Retina (tissue), 1 donor: ENCODE measurements at regions not wholly inside any gene's neighbourhood (a gene's known extent, or its start where the extent isn't known, plus 50 kb on each side); places are given as distances from the start of the nearest gene placed in this dataset.

ENCODE experiments used
- DNase-seq: peaks from one replicate; pipeline ENCODE4 v3.0.0-alpha.2; 2016

DNA sequence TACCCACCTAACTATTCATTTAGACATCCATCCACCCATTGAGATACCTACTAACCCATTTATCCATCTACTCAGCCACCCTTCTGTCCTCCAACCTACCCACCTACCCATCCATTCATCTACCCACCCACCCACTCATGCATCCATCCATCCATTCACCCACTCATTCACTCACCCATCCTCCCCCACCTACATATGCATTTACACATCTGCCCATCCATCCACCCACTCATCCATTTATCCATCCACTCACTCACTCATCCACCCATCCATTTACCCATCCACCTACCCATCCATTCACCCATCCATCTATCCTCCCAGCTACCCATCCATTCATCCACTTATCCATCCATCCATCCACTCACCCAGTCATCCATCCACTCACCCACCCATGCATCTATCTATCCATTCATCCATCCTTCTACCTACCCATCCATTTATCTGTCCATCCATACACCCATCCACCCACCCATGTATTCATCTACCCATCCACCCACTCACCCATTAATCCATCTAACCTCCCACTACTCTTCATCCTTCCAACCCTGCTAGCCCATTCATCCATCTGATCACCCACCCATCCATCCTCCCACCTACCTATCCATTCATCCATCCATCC lies 378.7 kb downstream of the CTTN start:
- no peak for DNase-seq

DNA sequence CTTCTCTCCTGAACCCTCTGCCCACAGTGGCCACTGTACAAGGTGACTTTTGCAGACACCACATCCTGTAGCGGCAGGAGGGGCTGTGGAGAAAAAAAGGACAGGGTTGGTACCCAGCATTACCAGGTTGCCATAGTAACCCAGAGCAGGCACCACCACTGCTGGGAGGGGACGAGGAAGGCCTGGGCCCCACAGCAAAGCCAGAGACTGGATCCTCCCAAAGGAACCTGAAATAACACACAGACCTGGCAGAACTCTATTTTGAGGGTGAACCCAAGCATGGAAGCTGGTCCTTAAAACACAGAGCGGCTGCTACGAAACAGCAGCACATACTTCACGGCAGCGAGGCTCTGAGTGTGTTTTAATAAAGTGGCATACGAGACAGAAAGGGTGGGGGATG lies 380.6 kb downstream of the CTTN start:
- peak; percentile 37 for DNase-seq

DNA sequence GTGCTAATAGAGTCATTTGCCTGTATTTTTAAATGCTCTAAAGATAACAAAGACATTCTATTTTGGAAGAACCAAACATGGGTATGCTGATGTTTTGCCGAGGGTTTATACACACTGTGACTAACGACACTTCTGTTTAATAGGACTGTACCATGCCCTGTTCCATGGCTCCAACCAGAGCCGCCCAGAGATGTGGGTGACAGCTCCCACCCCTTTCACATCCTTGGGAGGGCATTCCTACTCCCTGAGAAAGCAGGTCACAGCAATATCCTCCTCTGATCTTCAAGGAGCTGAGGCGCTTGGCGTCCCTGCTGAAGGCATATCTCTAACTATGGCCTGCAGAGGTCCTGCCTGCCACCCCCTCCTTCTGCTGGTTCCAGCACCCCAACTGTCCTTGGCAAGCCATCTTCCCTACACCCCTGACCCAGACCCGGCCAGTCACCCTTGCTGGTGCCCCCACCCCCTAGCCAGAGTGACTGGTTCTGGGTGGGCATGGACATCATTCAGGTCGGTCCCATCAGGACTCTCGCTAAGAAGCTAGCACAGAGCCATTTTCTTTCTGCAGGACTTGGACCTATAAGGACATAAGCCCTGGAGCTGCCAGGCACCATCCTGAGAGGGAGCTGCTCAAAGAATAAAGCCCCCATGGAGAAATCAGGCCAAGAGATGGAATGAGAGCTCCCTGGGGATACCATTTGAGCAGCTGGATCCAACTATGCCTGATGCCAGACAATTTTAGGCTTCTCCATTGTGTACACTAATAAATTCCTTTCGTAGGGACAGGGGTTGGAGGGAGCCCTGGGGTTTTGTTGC lies 381.3 kb downstream of the CTTN start:
- no peak for DNase-seq

DNA sequence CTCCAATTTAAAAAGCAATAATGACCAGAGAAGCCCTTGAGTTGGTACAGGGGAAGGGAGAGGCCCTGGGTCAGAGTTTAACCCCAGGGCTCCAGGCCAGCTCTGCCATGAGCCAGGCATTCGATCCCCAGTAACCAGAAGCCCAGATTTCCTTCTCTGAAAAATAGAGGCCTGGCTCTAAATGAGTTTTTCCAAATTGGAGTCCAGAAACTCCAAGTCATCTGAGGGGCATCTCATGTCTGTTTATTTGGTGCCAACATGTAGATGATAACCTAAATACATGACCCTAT lies 381.9 kb downstream of the CTTN start:
- no peak for DNase-seq

DNA sequence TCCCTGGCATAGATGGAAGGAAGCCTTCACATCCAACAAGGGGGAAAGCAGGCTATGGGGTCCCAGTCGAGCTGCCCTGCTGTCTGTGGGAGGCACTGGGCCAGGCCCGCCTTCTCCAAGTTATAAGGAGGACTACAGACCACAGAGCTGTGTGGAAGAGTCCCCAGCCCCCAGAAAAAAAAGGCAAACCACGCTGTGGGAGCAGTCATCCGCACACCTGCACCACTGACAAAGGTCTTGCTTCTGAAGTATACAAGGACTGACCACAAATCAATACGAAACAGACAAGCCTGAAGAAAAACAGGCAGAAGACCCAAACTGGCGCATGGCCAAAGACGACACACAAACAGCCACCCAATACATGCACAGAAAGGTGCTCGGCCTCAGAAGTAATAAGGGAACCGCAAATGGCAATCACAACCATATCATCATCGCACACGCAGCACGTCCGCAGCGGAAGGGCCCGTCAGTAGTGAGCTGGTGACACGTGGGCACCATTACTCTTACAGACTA lies 384.1 kb downstream of the CTTN start:
- no peak for DNase-seq

DNA sequence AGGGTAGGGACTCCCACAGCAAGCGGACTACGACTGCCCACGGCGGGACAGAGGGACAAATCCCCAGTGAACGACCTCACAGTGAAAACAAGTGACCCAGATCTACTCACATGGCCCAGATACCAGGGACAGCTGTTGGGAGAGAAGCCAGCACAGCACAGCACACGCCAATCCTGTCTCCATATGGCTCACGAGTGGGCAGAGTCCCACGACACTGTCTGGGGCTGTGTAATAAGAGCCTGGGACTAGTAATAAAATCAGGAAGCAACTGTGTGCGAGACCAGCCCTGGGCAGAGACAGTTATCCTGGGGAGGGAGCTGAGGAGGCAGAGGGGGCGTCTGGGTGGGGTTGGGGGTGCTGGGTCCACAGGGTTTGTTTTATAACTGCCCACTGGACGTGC lies 385.0 kb downstream of the CTTN start:
- DNase-seq, result peak; percentile 37

DNA sequence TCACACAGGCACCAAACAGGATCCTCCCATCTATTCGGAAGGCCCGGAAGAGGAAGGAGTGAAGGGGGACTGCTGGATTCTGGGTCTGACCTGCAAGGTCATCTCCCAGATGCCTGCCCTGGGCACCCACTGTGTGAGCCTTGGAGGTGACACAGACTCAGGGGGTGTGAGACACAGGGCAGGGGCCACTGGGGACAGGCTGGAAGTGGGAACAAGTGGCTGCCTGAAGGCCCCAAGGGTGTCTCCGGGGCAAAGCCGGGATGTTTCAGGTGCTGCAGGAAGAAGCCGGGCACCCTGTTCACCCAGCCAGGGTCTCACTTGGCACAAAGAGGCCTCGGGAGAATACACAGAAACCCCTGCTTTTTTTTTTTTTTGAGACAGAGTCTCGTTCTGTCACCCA lies 385.5 kb downstream of the CTTN start:
- DNase-seq, result no peak

DNA sequence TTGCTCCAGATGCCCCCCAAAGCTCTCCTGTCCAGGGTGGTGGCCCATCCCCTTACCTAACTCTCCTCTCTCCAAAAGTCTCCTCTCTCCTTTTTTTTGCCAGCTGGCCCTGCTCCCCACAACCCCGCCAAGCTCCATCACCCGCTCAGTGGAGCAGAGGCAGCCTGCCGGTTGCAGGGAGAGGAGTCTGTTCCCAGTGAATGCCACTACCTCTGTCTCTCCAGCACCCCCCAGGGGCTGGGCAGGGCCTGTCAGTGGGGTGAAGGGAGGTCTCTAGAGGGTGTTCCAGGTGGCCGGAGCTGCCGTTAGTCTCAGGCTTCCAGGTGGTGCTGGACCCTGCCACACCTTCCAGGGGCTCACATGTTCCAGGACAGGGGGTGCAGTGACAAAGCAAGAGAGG lies 387.0 kb downstream of the CTTN start:
- no peak for DNase-seq

DNA sequence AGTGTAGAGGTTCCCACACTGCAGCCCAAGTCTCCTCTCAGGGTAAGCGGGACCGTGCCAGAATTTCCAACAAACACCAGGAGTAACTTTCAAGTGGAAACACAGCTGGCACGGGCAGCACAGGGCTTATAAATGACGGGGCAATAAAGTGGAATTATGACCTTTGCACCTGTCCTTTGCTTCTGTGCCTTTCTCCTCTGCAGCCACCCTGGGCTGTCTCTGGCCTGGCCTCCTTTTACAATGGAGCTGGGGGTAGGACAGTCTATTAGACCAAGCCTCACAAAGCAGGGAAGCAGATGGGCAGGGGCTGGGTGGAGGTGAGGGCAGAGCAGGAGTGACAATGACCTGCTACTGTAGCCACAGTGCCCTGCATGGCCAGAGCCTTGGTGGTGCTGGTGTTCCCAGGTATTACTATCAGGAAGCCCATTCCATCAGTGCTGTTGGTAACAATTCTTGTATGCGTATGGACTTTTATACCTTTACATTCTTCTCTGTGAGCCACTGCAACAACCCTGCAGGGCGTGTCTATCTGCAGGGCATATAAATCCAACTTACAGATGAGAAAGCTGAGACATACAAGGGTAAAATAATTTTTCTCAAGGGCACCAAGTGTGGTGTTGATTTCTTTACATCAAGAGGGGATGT lies 387.8 kb downstream of the CTTN start:
- DNase-seq, result no peak

DNA sequence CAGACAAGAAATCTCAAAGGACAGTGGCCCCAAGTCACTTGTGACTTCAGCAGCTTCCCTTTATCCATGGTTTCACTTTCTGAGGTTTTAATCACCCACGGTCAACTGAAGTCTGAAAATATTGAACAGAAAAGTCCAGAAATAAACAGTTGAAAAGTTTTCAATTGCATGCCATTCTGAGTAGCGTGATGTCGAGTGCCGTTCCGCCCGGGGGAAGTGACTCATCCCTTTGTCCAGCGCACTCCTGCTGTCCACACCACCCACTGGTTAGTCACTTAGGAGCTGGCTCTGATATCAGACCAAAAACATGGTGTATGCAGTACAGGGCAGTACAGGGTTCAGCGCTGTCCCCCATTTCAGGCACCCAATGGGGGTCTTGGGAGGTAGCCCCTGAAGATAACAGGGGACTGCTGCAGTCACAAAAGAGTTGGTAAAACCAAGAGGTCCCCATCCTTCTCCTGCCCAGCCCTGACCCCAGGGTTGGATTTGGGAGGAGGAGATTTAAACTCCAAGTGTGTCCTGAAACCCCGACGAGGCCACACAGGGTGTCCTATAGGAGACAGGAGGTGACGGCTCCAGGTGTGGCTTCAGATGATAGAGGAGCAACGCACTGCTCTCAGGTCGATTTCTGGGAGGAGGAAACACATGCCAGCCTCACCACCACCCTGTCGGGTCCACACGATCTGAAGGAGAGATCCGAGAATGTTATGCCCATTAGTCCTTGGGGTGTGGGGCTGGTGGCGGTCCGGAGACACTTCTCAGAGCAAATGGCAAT lies 390.1 kb downstream of the CTTN start:
- DNase-seq, result no peak

DNA sequence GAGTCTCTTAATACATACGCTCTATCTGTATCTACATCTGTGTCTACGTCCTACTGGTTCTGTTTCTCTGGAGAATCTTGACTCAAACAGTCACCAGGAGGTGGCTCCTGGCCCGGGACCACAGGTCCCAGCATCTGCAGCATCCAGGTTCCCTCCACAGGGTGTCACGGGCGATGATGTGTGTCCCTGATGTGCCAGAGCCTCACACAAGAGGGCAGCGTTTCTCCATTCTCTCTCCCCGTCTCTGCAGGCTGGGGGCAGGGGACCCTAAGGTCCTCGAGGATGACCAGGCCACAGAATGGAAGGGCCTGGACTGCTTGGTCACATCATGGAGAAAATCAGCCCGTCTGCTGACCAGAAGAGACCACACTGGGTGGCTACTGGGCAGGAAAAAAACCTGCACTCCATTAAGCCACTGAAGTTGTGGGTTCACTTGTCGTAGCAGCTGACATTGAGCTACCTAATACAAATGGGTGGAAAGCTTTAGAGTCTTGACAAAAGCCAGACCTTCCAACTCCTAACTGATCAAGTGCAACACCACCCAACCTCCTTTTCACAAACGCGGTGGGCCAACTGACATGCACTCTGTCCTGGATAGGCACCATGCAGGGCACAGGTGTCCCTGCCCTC lies 392.5 kb downstream of the CTTN start:
- no peak for DNase-seq

DNA sequence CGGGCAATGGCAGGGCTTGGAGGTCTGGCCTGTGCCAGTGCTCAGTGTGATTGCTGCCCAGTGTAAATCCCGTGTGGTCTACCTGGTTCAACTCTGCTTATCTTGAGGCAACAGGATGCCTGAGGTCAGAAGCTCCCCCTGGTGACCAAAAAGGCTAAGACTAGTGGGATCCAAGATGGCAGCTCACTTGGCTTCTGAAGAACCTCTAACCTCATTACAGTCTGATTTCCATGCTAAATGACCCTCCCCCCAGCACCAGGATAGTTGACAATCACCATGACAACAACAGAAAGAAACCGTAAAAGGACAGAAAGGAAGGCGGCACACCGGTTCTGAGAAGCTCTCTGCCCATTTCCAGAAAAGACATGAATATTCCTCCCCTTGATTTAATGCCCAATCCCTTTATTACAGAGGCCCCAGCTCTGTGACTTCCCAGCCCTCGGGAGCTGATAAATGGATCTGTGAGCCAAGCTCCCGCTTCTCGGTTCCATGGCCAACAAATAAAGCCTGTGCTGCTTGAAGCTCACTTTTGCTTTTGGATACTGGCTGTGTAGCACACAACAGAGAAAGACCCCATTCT lies 398.4 kb downstream of the CTTN start:
- DNase-seq, result no peak

DNA sequence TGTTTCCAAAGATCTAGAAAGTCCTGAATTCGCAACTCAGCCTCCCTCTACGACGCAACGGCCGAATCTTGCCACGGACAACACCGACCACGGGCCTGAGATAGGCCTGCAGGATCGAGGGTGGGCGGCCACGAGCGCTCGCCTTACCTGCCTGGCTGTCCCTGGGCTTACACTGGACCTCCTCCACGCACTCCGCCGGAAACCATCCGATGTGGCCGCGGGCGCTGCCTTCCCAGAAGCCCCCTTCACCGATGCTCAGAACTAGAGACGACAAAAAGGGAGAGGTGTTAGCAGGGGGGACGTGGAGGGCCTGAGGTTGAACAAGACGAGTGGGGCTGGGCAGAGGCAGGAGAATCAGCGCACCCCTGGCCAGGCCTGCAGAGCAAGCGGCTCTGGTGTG lies 400.0 kb downstream of the CTTN start:
- no peak for DNase-seq

DNA sequence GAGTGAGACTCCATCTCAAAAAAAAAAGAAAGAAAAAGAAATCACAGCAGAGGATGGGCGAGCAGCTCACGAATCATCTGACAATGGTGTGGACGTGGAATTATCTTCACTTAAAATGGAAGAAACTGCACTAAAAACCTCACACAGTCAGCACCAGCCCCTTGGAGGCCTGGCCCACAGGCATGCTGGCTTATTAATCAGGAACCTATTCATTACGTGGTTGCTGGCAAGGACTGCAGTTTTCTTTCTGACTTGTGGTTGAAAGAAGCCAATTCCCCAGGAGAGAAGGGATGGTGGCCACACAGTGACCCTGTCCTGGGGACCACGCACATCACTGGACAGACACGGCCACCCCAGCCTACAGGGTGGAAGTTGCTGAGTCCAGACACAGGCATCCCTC lies 401.1 kb downstream of the CTTN start:
- no peak for DNase-seq

DNA sequence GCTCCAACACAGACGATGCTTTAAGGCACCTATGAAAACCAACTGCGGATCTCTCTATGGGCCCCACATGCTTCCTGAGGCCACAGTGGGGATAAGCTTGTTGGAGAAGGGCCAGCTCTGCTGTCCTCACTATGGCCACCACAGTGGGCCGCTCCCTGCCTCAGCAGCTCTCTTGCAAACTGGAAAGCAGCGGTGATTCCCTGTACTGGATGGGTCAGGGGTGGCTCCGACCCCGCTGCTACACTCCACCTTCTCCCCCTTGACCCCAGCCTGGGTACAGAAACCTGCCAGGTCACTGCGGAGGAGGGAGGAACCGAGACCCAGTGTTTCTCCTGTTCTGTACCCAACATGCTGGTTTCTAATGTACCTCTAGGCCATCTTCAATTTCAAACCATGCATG lies 403.9 kb downstream of the CTTN start:
- DNase-seq, result no peak

DNA sequence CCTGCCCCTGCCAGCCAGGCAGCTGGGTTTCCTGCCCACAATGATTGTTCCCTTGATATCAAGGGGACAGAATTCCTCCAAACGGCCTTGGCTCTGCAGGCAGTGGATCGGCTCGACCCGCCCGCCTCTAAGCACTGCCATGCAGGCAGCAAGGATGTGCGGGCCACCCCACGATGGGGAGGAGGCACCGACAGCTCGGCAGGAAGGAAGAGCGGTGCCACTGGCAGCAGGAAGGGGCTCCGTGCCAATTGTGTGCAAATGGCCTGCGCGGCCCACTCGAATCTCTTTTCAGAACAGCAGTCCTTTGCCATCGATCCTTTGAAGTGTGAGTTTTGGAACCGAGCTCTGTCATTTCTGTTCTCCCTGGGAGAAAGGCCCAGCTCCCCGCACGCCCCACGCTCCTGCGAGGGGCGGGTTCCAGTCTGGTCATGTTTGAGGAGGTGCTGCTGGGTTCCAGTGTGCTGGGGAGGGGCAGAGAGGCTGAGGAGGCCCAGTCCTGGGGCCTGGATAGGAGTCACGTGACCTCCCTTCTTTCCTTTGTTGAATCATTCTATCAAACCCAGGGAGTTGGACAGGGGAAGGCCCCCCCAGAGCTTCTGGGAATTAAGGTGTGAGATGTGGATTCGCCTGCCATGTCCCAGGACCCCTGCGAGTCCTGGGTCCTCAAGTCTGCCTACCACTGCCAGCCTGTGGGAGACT lies 406.0 kb downstream of the CTTN start:
- no peak for DNase-seq

DNA sequence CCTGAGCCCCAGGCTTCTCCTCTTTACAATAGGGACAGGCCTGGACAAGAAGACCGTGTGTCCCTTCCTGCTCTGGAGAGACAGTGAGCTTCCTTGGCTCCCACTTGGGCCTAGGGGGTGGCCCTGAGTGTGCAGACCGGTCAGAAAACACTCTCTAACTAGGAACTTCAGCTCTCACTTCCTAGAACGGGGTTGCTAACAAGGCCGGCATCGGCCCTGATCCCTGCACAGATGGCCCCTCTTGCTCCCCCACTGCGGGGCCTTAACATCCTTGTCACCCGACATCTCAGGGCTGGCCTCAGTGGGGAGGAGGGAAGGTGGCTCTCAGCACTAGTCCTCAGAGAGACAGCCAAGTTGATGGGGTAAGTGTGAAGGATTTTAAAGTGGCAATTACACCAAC lies 406.9 kb downstream of the CTTN start:
- no peak for DNase-seq

DNA sequence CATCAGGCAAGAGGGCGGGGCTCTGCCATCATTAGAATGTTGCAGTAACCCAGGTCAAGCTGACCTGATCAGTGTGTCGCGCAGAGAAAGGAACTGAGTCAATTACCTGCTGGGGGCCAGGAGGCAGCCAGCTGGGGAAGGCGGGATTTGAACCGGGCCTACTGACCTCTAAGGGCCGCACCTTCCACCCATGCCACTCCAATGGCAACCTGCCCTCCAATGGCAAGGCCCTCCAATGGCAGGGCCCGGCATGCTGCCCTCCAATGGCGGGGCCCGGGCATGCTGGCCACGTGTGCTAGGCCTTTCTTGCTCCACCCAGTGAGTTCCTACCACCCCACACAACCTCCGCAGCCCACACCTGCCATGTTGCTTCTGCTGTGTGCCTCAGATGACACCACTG lies 407.6 kb downstream of the CTTN start:
- DNase-seq, result no peak

DNA sequence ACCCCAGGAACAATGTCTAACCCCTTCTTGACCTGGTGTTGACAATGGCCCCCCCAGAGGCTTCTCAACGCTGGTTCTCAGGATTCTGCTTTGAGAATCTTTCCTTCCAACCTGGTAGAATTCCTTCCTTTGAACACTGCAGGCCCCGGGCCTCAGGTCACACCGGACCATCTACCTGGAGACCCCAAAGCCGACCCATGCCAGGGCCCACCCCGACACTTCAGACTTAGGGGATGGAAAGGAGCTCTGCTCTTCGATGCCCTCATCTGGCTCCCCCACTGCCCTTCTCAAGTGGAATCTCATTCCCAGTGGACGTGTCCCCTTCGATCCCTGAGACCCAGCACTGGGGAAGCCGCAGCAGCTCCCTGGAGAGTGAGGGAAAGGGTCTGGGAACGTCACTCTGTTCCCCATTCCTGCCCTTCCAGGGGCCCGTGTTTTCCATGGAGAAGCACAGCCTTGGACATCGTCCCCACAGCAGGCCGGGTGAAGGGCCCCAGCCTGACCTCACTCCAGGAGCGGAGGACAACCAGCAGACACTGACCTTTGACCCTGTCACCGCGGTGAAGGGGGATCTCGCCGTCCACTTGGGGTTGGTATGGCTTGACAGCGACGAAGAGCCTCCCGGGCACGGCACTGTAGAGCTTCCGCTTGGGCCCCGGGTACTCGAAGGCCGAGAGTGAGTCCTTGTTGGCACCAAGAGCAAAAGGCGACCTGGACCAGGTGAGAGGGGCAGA lies 408.3 kb downstream of the CTTN start:
- DNase-seq, result no peak

DNA sequence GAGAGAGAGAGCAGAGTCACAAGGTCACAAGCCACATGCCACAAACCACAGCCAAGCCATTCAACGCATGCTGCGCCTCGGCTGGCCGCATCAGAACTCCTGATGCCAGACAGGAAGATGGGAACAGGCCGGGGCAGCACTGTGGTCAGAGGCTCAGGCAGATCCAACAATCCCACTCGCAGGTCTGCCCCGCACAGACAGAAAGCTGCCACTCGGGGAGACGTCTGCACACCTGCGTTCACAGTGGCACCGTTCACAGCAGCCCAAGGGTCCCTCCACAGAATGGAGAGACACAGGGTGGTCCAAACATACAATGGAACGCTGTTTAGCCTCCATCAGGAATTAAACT lies 408.8 kb downstream of the CTTN start:
- DNase-seq, result no peak

DNA sequence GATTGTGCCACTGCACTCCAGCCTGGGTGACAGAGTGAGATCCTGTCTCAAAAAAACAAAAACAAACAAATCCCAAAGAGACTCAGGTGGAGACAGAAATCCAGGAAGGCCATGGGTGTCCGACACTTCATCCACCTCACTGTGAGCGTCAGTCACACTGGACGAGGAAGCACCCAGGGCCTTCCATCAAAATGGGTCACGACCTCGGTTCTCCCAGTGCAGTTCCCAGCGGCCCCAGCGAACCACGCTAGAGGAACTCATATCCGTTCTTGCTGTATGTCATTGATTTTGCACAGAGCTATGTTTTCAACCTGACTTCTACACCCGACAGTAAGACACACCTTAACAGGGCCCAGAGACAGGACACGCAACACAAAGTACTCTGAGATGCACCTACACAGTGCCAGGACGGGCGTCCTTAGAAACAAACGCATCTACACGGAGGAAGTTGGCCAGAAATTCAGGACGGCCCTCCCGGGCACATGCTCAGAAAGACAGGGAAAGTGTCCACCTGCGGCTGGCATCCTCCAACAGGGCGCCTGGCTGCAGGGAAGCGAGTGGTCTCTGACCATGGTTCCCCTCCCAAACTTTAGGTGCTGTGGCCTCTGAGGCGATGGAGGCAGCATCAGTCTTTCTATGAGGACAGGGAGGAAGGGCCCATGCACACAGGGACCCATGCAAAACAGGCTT lies 410.5 kb downstream of the CTTN start:
- no peak for DNase-seq
